ENCODE measurements at regions not wholly inside any gene's neighbourhood (a gene's known extent, or its start where the extent isn't known, plus 50 kb on each side); places are given as distances from the start of the nearest gene placed in this dataset.

DNA sequence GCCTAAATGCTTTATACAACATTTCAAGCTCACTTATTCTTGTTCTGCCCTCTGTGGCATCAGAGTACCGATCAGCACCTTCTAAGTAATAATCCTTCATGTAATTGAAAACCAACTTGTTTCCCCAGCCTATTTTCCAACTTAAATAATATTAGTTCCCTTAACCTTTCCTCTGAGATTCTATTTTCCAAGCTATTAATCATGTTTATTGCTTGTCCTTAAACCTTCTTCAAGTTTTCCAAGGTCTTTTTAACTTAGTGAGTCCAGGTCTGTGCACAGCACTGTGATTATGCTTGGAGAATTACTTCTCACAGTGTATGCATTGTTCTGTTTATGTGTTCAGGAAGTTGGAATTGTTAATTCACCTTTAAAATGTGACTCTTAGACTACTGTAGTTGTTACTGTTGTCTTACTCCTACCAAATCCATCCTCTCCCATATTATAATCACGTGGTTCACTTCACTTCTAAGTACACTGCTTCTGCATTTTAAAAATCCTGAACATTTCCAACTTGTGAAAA, 1039.3 kb upstream of the FOXG1 start:
- 0 out of 2 replicates have a peak, but pooled peaks cover 5% of the 10 kb centered on the region for H3K9me3 ChIP-seq (ENCODE audit: insufficient read depth, low read length)
- H3K79me2 ChIP-seq (ENCODE audit: insufficient read depth, low read length): no peaks in the 10 kb centered on the region
- no peak overlapping the region for H3K27ac ChIP-seq (ENCODE audit: low read depth, low read length)
- H3K36me3 ChIP-seq (ENCODE audit: low read length): no peaks in the 10 kb centered on the region
- H3K4me2 ChIP-seq (ENCODE audit: low read depth, low read length, poor library complexity, severe bottlenecking): no peak overlapping the region
- no peaks in the 10 kb centered on the region for H4K20me1 ChIP-seq (ENCODE audit: low read depth, low read length)
- no peak overlapping the region for H2AFZ ChIP-seq (ENCODE audit: low read depth, low read length, severe bottlenecking)
- TF ChIP-seq EZH2phosphoT487 (conservative IDR thresholded peaks at IDR 0.05; ENCODE audit: low read length): no peak
- TF ChIP-seq, protein P1, sequence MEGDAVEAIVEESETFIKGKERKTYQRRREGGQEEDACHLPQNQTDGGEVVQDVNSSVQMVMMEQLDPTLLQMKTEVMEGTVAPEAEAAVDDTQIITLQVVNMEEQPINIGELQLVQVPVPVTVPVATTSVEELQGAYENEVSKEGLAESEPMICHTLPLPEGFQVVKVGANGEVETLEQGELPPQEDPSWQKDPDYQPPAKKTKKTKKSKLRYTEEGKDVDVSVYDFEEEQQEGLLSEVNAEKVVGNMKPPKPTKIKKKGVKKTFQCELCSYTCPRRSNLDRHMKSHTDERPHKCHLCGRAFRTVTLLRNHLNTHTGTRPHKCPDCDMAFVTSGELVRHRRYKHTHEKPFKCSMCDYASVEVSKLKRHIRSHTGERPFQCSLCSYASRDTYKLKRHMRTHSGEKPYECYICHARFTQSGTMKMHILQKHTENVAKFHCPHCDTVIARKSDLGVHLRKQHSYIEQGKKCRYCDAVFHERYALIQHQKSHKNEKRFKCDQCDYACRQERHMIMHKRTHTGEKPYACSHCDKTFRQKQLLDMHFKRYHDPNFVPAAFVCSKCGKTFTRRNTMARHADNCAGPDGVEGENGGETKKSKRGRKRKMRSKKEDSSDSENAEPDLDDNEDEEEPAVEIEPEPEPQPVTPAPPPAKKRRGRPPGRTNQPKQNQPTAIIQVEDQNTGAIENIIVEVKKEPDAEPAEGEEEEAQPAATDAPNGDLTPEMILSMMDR (IDR thresholded peaks at IDR 0.05; ENCODE audit: insufficient read depth, low read length, poor library complexity, severe bottlenecking): no peak
- no peaks in the 10 kb centered on the region for H3K9me2 ChIP-seq (replicated peaks; ENCODE audit: insufficient read depth, low read length)
- no peaks in the 10 kb centered on the region for H3F3A ChIP-seq (ENCODE audit: insufficient read depth)
- no peaks in the 10 kb centered on the region for H3K27me3 ChIP-seq (ENCODE audit: low read length)
- no peak overlapping the region for H3K9ac ChIP-seq (ENCODE audit: low read length)
- no peak overlapping the region for H3K4me3 ChIP-seq (ENCODE audit: insufficient read depth, low read length, poor library complexity, severe bottlenecking)

DNA sequence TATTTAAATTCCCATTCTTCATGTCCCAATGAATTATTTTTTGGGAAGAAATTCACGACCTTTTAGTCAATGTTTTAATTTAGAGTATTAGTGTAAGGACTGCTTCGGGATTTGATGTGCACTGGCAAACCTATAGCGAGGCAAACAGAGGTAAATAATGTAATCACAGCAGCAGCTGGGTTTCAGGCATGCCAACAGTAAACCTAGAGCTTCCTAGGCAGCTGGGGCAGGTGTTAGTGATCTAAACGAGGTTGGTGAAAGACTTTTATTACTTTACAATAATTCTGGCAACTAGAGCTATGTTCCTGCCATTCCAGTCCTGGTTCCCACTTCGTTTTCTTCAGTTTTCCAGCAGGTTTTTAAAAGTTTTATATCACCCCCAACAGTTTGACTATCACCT, 1036.4 kb upstream of the FOXG1 start:
- H4K20me1 ChIP-seq (ENCODE audit: low read depth, low read length): no peaks in the 10 kb centered on the region
- 0 out of 2 replicates have a peak, but pooled peaks cover 5% of the 10 kb centered on the region for H3K9me3 ChIP-seq (ENCODE audit: insufficient read depth, low read length)
- no peak overlapping the region for H3K27ac ChIP-seq (ENCODE audit: low read depth, low read length)
- H2AFZ ChIP-seq (ENCODE audit: low read depth, low read length, severe bottlenecking): no peak overlapping the region
- no peak overlapping the region for H3K4me3 ChIP-seq (ENCODE audit: insufficient read depth, low read length, poor library complexity, severe bottlenecking)
- no peaks in the 10 kb centered on the region for H3K79me2 ChIP-seq (ENCODE audit: insufficient read depth, low read length)
- H3K27me3 ChIP-seq (ENCODE audit: low read length): no peaks in the 10 kb centered on the region
- TF ChIP-seq EZH2phosphoT487 (conservative IDR thresholded peaks at IDR 0.05; ENCODE audit: low read length): no peak
- TF ChIP-seq, protein P1 (IDR thresholded peaks at IDR 0.05; ENCODE audit: insufficient read depth, low read length, poor library complexity, severe bottlenecking): no peak
- H3K9ac ChIP-seq (ENCODE audit: low read length): no peak overlapping the region
- H3K9me2 ChIP-seq (replicated peaks; ENCODE audit: insufficient read depth, low read length): no peaks in the 10 kb centered on the region
- no peak overlapping the region for H3K4me2 ChIP-seq (ENCODE audit: low read depth, low read length, poor library complexity, severe bottlenecking)
- H3K36me3 ChIP-seq (ENCODE audit: low read length): no peaks in the 10 kb centered on the region
- H3F3A ChIP-seq (ENCODE audit: insufficient read depth): no peaks in the 10 kb centered on the region

DNA sequence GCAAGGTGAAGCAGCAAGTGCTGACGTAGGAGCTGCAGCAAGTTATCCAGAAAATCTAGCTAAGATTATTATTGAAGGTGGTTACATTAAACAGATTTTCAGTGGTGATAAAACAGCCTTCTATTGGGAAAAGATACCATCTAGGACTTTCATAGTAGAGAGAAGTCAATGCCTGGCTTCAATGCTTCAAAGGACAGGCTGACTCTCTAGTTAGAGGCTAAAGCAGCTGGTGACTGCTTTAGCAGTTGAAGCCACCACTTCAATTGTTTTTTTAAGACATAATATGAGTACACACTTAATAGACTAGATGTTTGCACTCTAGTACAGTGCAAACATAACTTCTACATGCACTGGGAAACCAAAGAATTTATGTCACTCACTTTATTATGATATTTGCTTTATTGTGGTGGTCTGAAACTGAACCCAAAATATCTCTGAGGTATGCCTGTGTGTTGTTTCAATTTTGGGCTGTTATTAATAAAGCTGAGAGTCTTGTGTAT, 1026.9 kb upstream of the FOXG1 start:
- TF ChIP-seq EZH2phosphoT487 (conservative IDR thresholded peaks at IDR 0.05; ENCODE audit: low read length): no peak
- TF ChIP-seq, protein P1 (IDR thresholded peaks at IDR 0.05; ENCODE audit: insufficient read depth, low read length, poor library complexity, severe bottlenecking): no peak
- no peaks in the 10 kb centered on the region; the same call in 1 of the 2 replicates for H3K9me3 ChIP-seq (ENCODE audit: insufficient read depth, low read length)
- H3K9me2 ChIP-seq (replicated peaks; ENCODE audit: insufficient read depth, low read length): no peaks in the 10 kb centered on the region
- no peaks in the 10 kb centered on the region for H3K36me3 ChIP-seq (ENCODE audit: low read length)
- H3F3A ChIP-seq (ENCODE audit: insufficient read depth): no peaks in the 10 kb centered on the region
- H3K27ac ChIP-seq (ENCODE audit: low read depth, low read length): no peak overlapping the region
- no peak overlapping the region for H2AFZ ChIP-seq (ENCODE audit: low read depth, low read length, severe bottlenecking)
- no peaks in the 10 kb centered on the region for H3K79me2 ChIP-seq (ENCODE audit: insufficient read depth, low read length)
- no peak overlapping the region for H3K4me2 ChIP-seq (ENCODE audit: low read depth, low read length, poor library complexity, severe bottlenecking)
- H3K27me3 ChIP-seq (ENCODE audit: low read length): no peaks in the 10 kb centered on the region
- H4K20me1 ChIP-seq (ENCODE audit: low read depth, low read length): no peaks in the 10 kb centered on the region
- no peak overlapping the region for H3K4me3 ChIP-seq (ENCODE audit: insufficient read depth, low read length, poor library complexity, severe bottlenecking)
- no peak overlapping the region for H3K9ac ChIP-seq (ENCODE audit: low read length)

Data from SU-DHL-6 (cell line).